Gastroesophageal sphincter (tissue), 3 donors: ENCODE measurements at regions not wholly inside any gene's neighbourhood (a gene's known extent, or its start where the extent isn't known, plus 50 kb on each side); places are given as distances from the start of the nearest gene placed in this dataset.

Experiments
- CTCF ChIP-seq, 4 experiments: fragments of 200-600 bp in 2 of 4; fragments of 450-650 bp in 2 of 4; sonication (generic) in 1 of 4; IDR thresholded peaks; one replicate each; pipeline ENCODE4 v1.5.1; 2017 to 2019; ENCODE audit warnings: antibody characterized with exemption in 4 of 4, mild to moderate bottlenecking in 2 of 4, moderate library complexity in 2 of 4
- EP300 ChIP-seq: sonication (generic); formaldehyde crosslinking; IDR thresholded peaks from one replicate; pipeline ENCODE4 v1.6.1; 2017; ENCODE audit warnings: antibody characterized with exemption, mild to moderate bottlenecking
- POLR2A ChIP-seq, 2 donors: fragments of 450-650 bp; IDR thresholded peaks; one replicate each; pipeline ENCODE4 v1.6.1; 2017; ENCODE audit warnings: antibody characterized with exemption in 2 of 2, mild to moderate bottlenecking in 2 of 2, moderate library complexity in 1 of 2
- POLR2AphosphoS5 ChIP-seq: sonication (generic); formaldehyde crosslinking; IDR thresholded peaks from one replicate; pipeline ENCODE4 v1.6.1; 2017; ENCODE audit warnings: antibody characterized with exemption

GRCh38 chr2:55782528-55783173 lies 89.0 kb upstream of the PNPT1 start:
- no peak for TF ChIP-seq CTCF (IDR thresholded peaks at IDR 0.05)
- no peak for TF ChIP-seq EP300
- no peak for TF ChIP-seq POLR2A (IDR thresholded peaks at IDR 0.05)
- no peak for TF ChIP-seq POLR2AphosphoS5
